Testis (tissue), 2 donors: ENCODE measurements at regions not wholly inside any gene's neighbourhood (a gene's known extent, or its start where the extent isn't known, plus 50 kb on each side); places are given as distances from the start of the nearest gene placed in this dataset.

ENCODE experiments used
- DNase-seq: peaks from one replicate; pipeline ENCODE4 v3.0.0-alpha.2; 2019
- H3K27ac ChIP-seq, 2 donors: fragments of 200-600 bp; sonication (generic); one replicate each; pipeline ENCODE4 v1.5.1; 2019
- H3K27me3 ChIP-seq: fragments of 200-600 bp; sonication (generic); one replicate; pipeline ENCODE4 v1.5.1; 2019
- H3K36me3 ChIP-seq: fragments of 200-600 bp; sonication (generic); one replicate; pipeline ENCODE4 v1.5.1; 2017; ENCODE audit warnings: low read depth; ENCODE audit errors: missing control alignments
- H3K4me1 ChIP-seq: fragments of 200-600 bp; sonication (generic); one replicate; pipeline ENCODE4 v1.5.1; 2019
- H3K4me3 ChIP-seq, 2 donors: fragments of 200-600 bp; sonication (generic); one replicate each; pipeline ENCODE4 v1.5.1; 2017 to 2019
- H3K9me3 ChIP-seq: fragments of 200-600 bp; sonication (generic); one replicate; pipeline ENCODE4 v1.5.1; 2017
- CTCF ChIP-seq, 3 experiments: fragments of 450-650 bp in 2 of 3; fragments of 200-600 bp in 1 of 3; sonication (generic) in 1 of 3; IDR thresholded peaks; one replicate each; pipeline ENCODE4 v1.5.1; 2016 to 2019; ENCODE audit warnings: antibody characterized with exemption in 3 of 3, mild to moderate bottlenecking in 2 of 3, moderate library complexity in 1 of 3
- POLR2A ChIP-seq: fragments of 450-650 bp; IDR thresholded peaks from one replicate; pipeline ENCODE4 v1.6.1; 2017; ENCODE audit warnings: antibody characterized with exemption, mild to moderate bottlenecking, moderate library complexity
- WGBS, 2 donors: methylation state at CpG; one replicate each; pipeline ENCODE4 v1.1.5; 2018; 5-methylcytosine and 5-hydroxymethylcytosine counted together
- intact Hi-C: fragments of 100-400 bp; cut with DNase I; formaldehyde crosslinking; loops from one replicate; pipeline ENCODE4 v1.15.1; 2023; ENCODE audit warnings: low total_unique reads

- 59 to 66% methylated on average over 2 of the region's 2 CpGs for whole genome bisulfite sequencing, 2 donors
- Histone ChIP-seq H3K9me3 (no peaks in the 10 kb centered on the region), H3K27ac (no peak overlapping the region), H3K27me3 (no peaks in the 10 kb centered on the region), H3K4me1 (no peaks in the 10 kb centered on the region), H3K36me3 (no peaks in the 10 kb centered on the region), H3K4me3 (no peak overlapping the region)
- TF ChIP-seq POLR2A (no peak), CTCF (IDR thresholded peaks at IDR 0.05) (no peak)
- intact Hi-C loops: no loop called here
- DNase-seq: no peak
Measured at GRCh38 chr15:97162805-97163495, 797.6 kb upstream of the ARRDC4 start.

- no peak overlapping the region for H3K4me3 ChIP-seq
- no peaks in the 10 kb centered on the region for H3K27me3 ChIP-seq
- H3K27ac ChIP-seq: no peak overlapping the region
- H3K36me3 ChIP-seq: no peaks in the 10 kb centered on the region
- DNase-seq: no peak
- H3K9me3 ChIP-seq: no peaks in the 10 kb centered on the region
- intact Hi-C loops: no loop called here
- WGBS, 2 donors: 85 to 93% methylated on average over 2 of the region's 2 CpGs
- no peaks in the 10 kb centered on the region for H3K4me1 ChIP-seq
- TF ChIP-seq CTCF (IDR thresholded peaks at IDR 0.05) (no peak), POLR2A (no peak)
Measured at GRCh38 chr15:97165205-97165604, 795.3 kb upstream of the ARRDC4 start.

- no peak overlapping the region for H3K27ac ChIP-seq
- H3K36me3 ChIP-seq: no peaks in the 10 kb centered on the region
- no peak for DNase-seq
- 72 to 75% methylated on average over 12 of the region's 12 CpGs for WGBS, 2 donors
- no peaks in the 10 kb centered on the region for H3K9me3 ChIP-seq
- intact Hi-C loops: no loop called here
- TF ChIP-seq CTCF (IDR thresholded peaks at IDR 0.05) (no peak), POLR2A (no peak)
- H3K4me3 ChIP-seq: no peak overlapping the region
- H3K4me1 ChIP-seq: no peaks in the 10 kb centered on the region
- H3K27me3 ChIP-seq: no peaks in the 10 kb centered on the region
Measured at GRCh38 chr15:97168704-97169475, 791.6 kb upstream of the ARRDC4 start.

- 95 to 96% methylated on average over 10 of the region's 10 CpGs for WGBS, 2 donors
Measured at GRCh38 chr15:97171556-97171955, 788.9 kb upstream of the ARRDC4 start.

More at GRCh38 chr15:97171556-97171955, 788.9 kb upstream of the ARRDC4 start:
- Histone ChIP-seq H3K27me3 (no peaks in the 10 kb centered on the region), H3K36me3 (no peaks in the 10 kb centered on the region), H3K4me3 (no peak overlapping the region), H3K4me1 (no peaks in the 10 kb centered on the region), H3K27ac (no peak overlapping the region), H3K9me3 (no peaks in the 10 kb centered on the region)
- no peak for DNase-seq
- TF ChIP-seq POLR2A (no peak), CTCF (IDR thresholded peaks at IDR 0.05) (no peak)
- intact Hi-C loops: no loop called here
